Caco-2 (cell line): ENCODE measurements at regions not wholly inside any gene's neighbourhood (a gene's known extent, or its start where the extent isn't known, plus 50 kb on each side); places are given as distances from the start of the nearest gene placed in this dataset.
"Not testable (repeated sequence)": the region's sequence is repeated elsewhere in the genome, so short reads cannot be mapped to it uniquely, and the experiment has no call there.

Source experiments
- BruUV-seq: library from RNA; stranded (reverse); fragments of 400-500 nt; replicated peaks from 2 replicates; lab custom pipeline; 2021; lab: Mats Ljungman, UMichigan
- CTCF ChIA-PET: fragments of 300-600 bp; sonication (Branson Sonifier 250); formaldehyde crosslinking; loops from one replicate; lab custom pipeline; 2022; ENCODE audit warnings: antibody characterized with exemption; lab: Charles Lee
- POLR2A ChIA-PET: fragments of 300-600 bp; sonication (Branson Sonifier 250); formaldehyde crosslinking; loops from one replicate; lab custom pipeline; 2022; ENCODE audit warnings: antibody characterized with exemption; lab: Charles Lee
- DNase-seq, 2 experiments: peaks; one replicate each; pipeline versions ENCODE4 v3.0.0 to v3.0.0-alpha.2; 2020 to 2022
- H3K27me3 ChIP-seq: replicated peaks from 2 replicates; pipeline ENCODE4 v1.6.0; 2011; ENCODE audit warnings: low read length; ENCODE audit not compliant: control insufficient read depth, insufficient read depth
- H3K36me3 ChIP-seq: 2 replicates; pipeline ENCODE4 v1.5.1; 2011; ENCODE audit warnings: low read length; ENCODE audit not compliant: control insufficient read depth, insufficient read depth
- H3K4me1 ChIP-seq: fragments of 250-450 bp; sonication (Bioruptor Pico); 2 replicates; pipeline ENCODE4 v1.5.1; 2020; ENCODE audit warnings: mild to moderate bottlenecking
- H3K4me3 ChIP-seq: 2 replicates; pipeline ENCODE4 v1.5.1; 2011; ENCODE audit warnings: low read depth, mild to moderate bottlenecking, control low read depth, low read length
- H3K9me3 ChIP-seq: fragments of 250-450 bp; sonication (Bioruptor Pico); 2 replicates; pipeline ENCODE4 v1.5.1; 2020; ENCODE audit warnings: mild to moderate bottlenecking, moderate library complexity
- H3K27ac Mint-ChIP-seq: one replicate; pipeline ENCODE4 v1.8.0; 2022; ENCODE audit warnings: mixed read lengths; ENCODE audit not compliant: unreplicated experiment
- H3K27me3 Mint-ChIP-seq: one replicate; pipeline ENCODE4 v1.8.0; 2022; ENCODE audit warnings: mixed read lengths; ENCODE audit not compliant: insufficient read depth, unreplicated experiment
- H3K36me3 Mint-ChIP-seq: one replicate; pipeline ENCODE4 v1.8.0; 2022; ENCODE audit warnings: mild to moderate bottlenecking, mixed read lengths; ENCODE audit not compliant: insufficient read depth, unreplicated experiment
- H3K4me1 Mint-ChIP-seq: one replicate; pipeline ENCODE4 v1.8.0; 2022; ENCODE audit warnings: low read depth, mixed read lengths; ENCODE audit not compliant: unreplicated experiment
- H3K4me3 Mint-ChIP-seq: one replicate; pipeline ENCODE4 v1.8.0; 2022; ENCODE audit warnings: mild to moderate bottlenecking, moderate library complexity, mixed read lengths; ENCODE audit not compliant: unreplicated experiment
- H3K9me3 Mint-ChIP-seq: one replicate; pipeline ENCODE4 v1.8.0; 2022; ENCODE audit warnings: mixed read lengths; ENCODE audit not compliant: unreplicated experiment
- intact Hi-C: fragments of 100-400 bp; cut with micrococcal nuclease; formaldehyde crosslinking; loops from one replicate; pipeline ENCODE4 v1.10.0; 2022; ENCODE audit not compliant: unreplicated experiment
- TF ChIP-seq, protein P1 (sequence below), 2 experiments: fragments of 200-600 bp in 1 of 2; IDR thresholded peaks; 1 replicate in 1 of 2; 2 replicates in 1 of 2; pipeline versions ENCODE4 v1.5.1 to v1.8.0; 2011 to 2022; ENCODE audit warnings: antibody characterized with exemption in 1 of 2, control low read depth in 1 of 2, inconsistent platforms in 1 of 2, low read depth in 1 of 2, low read length in 1 of 2, mild to moderate bottlenecking in 1 of 2, moderate library complexity in 1 of 2; ENCODE audit not compliant: insufficient read depth in 1 of 2, severe bottlenecking in 1 of 2, unreplicated experiment in 1 of 2

DNA sequence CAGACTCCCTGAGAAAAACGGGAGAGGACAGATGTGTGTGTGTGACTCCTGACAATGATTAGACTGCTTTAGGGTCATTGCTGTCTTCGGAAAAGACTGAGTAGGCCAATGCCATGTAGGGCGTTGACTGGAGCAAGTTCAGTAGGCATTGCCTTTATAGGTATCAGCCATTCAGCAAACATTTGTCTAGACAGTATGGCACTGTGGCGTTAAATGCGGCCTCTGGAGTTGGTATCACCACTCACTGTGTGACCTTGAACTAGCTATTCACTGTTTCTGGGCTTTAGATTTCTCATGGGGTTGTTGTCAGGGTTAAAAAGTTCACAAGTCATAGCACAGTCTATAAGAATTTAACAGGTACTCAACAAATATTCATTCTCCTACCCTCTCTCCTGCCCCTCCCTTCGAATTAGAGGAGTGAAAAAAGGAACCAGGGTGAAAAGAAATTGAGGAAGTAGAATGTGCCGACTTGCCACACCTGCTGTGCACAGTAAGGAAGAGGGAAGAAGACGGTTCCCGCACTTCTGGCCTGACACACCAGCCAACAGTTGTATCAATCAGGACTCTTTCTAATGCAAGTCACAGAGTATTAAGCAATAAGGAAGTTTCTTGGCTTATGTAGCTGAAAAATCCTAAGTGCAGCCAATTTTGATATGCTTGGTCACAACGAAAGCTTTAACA, 83.2 kb upstream of the PLAC8 start:
- Histone ChIP-seq H3K4me3 (no peak overlapping the region), H3K27me3 (no peaks in the 10 kb centered on the region), H3K36me3 (no peaks in the 10 kb centered on the region), H3K4me1 (no peaks in the 10 kb centered on the region), H3K9me3 (no peaks in the 10 kb centered on the region; the same call in 1 of the 2 replicates)
- no peak for DNase-seq
- CTCF ChIA-PET = no interaction called here
- Mint-ChIP-seq H3K27me3 (no peaks in the 10 kb centered on the region), H3K4me3 (no peak overlapping the region), H3K36me3 (no peaks in the 10 kb centered on the region), H3K9me3 (peaks cover 11% of the 10 kb centered on the region), H3K27ac (no peak overlapping the region), H3K4me1 (no peaks in the 10 kb centered on the region)
- POLR2A ChIA-PET = no interaction called here
- intact Hi-C loops = no loop called here
- TF ChIP-seq, protein P1, sequence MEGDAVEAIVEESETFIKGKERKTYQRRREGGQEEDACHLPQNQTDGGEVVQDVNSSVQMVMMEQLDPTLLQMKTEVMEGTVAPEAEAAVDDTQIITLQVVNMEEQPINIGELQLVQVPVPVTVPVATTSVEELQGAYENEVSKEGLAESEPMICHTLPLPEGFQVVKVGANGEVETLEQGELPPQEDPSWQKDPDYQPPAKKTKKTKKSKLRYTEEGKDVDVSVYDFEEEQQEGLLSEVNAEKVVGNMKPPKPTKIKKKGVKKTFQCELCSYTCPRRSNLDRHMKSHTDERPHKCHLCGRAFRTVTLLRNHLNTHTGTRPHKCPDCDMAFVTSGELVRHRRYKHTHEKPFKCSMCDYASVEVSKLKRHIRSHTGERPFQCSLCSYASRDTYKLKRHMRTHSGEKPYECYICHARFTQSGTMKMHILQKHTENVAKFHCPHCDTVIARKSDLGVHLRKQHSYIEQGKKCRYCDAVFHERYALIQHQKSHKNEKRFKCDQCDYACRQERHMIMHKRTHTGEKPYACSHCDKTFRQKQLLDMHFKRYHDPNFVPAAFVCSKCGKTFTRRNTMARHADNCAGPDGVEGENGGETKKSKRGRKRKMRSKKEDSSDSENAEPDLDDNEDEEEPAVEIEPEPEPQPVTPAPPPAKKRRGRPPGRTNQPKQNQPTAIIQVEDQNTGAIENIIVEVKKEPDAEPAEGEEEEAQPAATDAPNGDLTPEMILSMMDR (IDR thresholded peaks at IDR 0.05; ENCODE audit: insufficient read depth in 1 of 2, low read depth in 1 of 2, low read length in 1 of 2, severe bottlenecking in 1 of 2, unreplicated experiment in 1 of 2) = no peak
- BruUV-seq = no TSS peak

DNA sequence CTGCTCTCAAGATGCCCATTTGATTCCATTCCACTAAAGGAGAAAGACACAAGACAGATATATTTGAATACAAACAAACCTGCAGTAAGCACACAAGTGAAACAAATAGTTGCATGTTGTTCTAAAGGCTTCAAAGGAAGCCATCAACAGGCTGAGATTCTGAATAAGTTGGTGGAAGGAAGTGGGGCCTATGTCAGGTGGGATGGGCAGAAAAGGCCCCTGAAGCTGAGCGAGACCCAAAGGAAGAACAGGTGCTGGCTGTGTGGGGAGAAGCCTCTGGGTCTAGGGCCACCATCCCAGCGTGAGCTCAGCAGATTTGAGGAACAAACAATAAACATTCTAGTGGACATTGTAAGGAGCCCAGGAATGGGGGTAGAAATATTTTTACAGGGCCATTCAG, 82.4 kb upstream of the PLAC8 start:
- CTCF ChIA-PET = no interaction called here
- Mint-ChIP-seq H3K4me1 (no peaks in the 10 kb centered on the region), H3K27me3 (no peaks in the 10 kb centered on the region), H3K27ac (no peak overlapping the region), H3K9me3 (peaks cover 11% of the 10 kb centered on the region), H3K36me3 (no peaks in the 10 kb centered on the region), H3K4me3 (no peak overlapping the region)
- Histone ChIP-seq H3K9me3 (no peaks in the 10 kb centered on the region), H3K4me1 (no peaks in the 10 kb centered on the region), H3K36me3 (no peaks in the 10 kb centered on the region), H3K27me3 (no peaks in the 10 kb centered on the region), H3K4me3 (no peak overlapping the region)
- POLR2A ChIA-PET = no interaction called here
- no TSS peak for BruUV-seq
- no peak for DNase-seq
- TF ChIP-seq, protein P1 (IDR thresholded peaks at IDR 0.05; ENCODE audit: insufficient read depth in 1 of 2, low read depth in 1 of 2, low read length in 1 of 2, severe bottlenecking in 1 of 2, unreplicated experiment in 1 of 2) = no peak
- intact Hi-C loops = no loop called here

DNA sequence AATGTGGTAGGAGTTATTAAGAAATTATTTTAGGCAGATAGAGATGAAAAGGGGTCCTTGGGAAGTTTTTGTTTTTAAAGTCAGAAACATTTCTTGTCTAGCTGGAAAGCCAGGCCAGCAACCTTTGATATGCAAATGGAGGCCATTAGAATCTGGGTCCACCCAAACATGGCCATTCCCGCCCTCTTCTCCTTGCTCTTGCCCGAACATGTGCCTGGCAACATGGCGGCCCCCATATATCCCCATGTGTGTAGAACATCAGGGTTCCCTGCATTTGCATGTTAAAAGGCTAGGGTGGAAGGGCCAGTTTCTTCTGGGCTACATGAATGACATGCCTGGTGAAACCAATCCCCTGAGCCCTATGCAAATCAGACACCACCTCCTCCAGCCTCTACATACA, 80.7 kb upstream of the PLAC8 start:
- no peak for DNase-seq
- H3K9me3 ChIP-seq = no peaks in the 10 kb centered on the region
- Mint-ChIP-seq H3K4me1 (no peaks in the 10 kb centered on the region), H3K4me3 (no peak overlapping the region), H3K9me3 (peaks cover 11% of the 10 kb centered on the region), H3K36me3 (no peaks in the 10 kb centered on the region), H3K27ac (no peak overlapping the region), H3K27me3 (no peaks in the 10 kb centered on the region)
- TF ChIP-seq, protein P1 (IDR thresholded peaks at IDR 0.05; ENCODE audit: insufficient read depth in 1 of 2, low read depth in 1 of 2, low read length in 1 of 2, severe bottlenecking in 1 of 2, unreplicated experiment in 1 of 2) = no peak
- no peaks in the 10 kb centered on the region for H3K4me1 ChIP-seq
- BruUV-seq = no TSS peak
- H3K36me3 ChIP-seq = no peaks in the 10 kb centered on the region
- CTCF ChIA-PET = no interaction called here
- POLR2A ChIA-PET = no interaction called here
- intact Hi-C loops = no loop called here
- H3K27me3 ChIP-seq = no peaks in the 10 kb centered on the region
- no peak overlapping the region for H3K4me3 ChIP-seq

DNA sequence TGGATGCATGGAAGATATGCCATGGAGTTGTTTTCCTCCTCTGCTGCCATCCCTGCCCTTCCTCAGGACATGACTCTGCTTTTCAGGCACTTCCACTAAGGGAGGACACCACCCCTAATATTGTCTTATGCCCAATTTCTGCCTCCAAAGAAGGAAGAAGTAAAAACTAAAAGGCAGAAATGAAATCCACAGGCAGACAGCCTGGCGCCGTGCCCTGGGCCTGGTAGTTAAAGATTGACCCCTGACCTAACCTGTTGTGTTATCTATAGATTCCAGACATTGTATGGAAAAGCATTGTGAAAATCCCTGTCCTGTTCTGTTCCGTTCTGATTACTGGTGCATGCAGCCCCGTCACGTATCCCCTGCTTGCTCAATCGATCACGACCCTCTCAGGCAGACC, 80.1 kb upstream of the PLAC8 start:
- H3K4me3 Mint-ChIP-seq, CTCF ChIA-PET: not testable (repeated sequence)

More for the DNA sequence above, 80.1 kb upstream of the PLAC8 start:
- H3K9me3 Mint-ChIP-seq = peaks cover 11% of the 10 kb centered on the region
- H3K4me3 ChIP-seq, DNase-seq, BruUV-seq, H3K27me3 Mint-ChIP-seq, intact Hi-C loops, H3K4me1 ChIP-seq, H3K36me3 Mint-ChIP-seq, H3K36me3 ChIP-seq, H3K4me1 Mint-ChIP-seq, H3K27me3 ChIP-seq, POLR2A ChIA-PET, H3K27ac Mint-ChIP-seq, H3K9me3 ChIP-seq: not testable (repeated sequence)
